Peyer's patch (tissue), 4 donors: ENCODE measurements at regions not wholly inside any gene's neighbourhood (a gene's known extent, or its start where the extent isn't known, plus 50 kb on each side); places are given as distances from the start of the nearest gene placed in this dataset.
"Not testable (repeated sequence)": the region's sequence is repeated elsewhere in the genome, so short reads cannot be mapped to it uniquely, and the experiment has no call there.

Experiments
- POLR2A ChIP-seq, 2 donors: fragments of 450-650 bp; IDR thresholded peaks; one replicate each; pipeline ENCODE4 v1.5.1; 2017; ENCODE audit warnings: antibody characterized with exemption in 2 of 2, mild to moderate bottlenecking in 2 of 2, moderate library complexity in 2 of 2
- TF ChIP-seq, protein P1 (sequence below), 6 experiments: fragments of 450-650 bp in 4 of 6; fragments of 200-600 bp in 2 of 6; sonication (generic) in 1 of 6; IDR thresholded peaks; one replicate each; pipeline ENCODE4 v1.5.1; 2017 to 2019; ENCODE audit warnings: antibody characterized with exemption in 6 of 6, mild to moderate bottlenecking in 3 of 6, moderate library complexity in 1 of 6

DNA sequence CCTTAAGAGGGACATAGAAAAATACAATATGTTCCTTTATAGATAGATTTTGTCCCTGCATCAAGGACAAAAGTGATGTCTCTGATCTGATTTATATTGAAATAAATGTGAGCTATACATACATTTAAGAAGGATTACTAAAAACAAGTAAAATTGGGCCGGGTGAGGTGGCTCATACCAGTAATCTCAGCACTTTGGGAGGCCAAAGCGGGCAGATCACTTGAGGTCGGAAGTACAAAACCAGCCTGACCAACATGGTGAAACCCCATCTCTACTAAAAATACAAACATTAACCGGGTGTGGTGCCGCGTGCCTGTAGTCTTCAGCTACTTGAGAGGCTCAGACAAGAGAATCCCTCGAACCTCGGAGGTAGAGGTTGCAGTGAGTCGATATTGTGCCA lies 91.0 kb downstream of the OR52B4 start:
- TF ChIP-seq, protein P1, sequence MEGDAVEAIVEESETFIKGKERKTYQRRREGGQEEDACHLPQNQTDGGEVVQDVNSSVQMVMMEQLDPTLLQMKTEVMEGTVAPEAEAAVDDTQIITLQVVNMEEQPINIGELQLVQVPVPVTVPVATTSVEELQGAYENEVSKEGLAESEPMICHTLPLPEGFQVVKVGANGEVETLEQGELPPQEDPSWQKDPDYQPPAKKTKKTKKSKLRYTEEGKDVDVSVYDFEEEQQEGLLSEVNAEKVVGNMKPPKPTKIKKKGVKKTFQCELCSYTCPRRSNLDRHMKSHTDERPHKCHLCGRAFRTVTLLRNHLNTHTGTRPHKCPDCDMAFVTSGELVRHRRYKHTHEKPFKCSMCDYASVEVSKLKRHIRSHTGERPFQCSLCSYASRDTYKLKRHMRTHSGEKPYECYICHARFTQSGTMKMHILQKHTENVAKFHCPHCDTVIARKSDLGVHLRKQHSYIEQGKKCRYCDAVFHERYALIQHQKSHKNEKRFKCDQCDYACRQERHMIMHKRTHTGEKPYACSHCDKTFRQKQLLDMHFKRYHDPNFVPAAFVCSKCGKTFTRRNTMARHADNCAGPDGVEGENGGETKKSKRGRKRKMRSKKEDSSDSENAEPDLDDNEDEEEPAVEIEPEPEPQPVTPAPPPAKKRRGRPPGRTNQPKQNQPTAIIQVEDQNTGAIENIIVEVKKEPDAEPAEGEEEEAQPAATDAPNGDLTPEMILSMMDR (IDR thresholded peaks at IDR 0.05): not testable (repeated sequence)
- TF ChIP-seq POLR2A (IDR thresholded peaks at IDR 0.05): not testable (repeated sequence)
